ENCODE measurements at regions not wholly inside any gene's neighbourhood (a gene's known extent, or its start where the extent isn't known, plus 50 kb on each side); places are given as distances from the start of the nearest gene placed in this dataset.

DNA sequence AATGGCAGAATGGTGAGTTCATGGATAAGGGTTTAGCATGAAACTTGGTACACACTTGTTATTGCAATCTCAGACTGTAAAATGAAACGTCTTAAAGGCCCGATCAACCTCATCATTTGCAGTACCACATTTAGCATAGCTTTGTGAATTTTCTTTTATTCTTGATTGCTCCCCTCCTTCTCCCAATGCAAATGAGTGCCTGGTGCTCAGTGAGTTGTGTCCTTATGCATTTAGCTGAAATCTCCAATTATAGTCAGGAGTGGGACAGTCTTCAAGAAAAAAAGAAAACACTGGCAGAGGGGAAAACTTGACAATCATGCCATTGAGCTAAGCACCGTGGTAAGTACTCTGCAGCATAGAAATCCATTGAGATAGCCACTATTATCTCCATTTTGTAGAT lies 161.0 kb upstream of the HMCN1 start:
- Mint-ChIP-seq H3K4me3 (no peak overlapping the region), H3K36me3 (ENCODE audit: low read depth) (no peaks in the 10 kb centered on the region), H3K27ac (no peak overlapping the region), H3K9me3 (peaks cover 3% of the 10 kb centered on the region), H3K4me1 (ENCODE audit: low read depth) (peaks cover 19% of the 10 kb centered on the region), H3K27me3 (ENCODE audit: low read depth) (no peaks in the 10 kb centered on the region)
- intact Hi-C loops (cut with micrococcal nuclease) = no loop called here
- CTCF ChIA-PET = interaction anchor here (0.6 to 2.0 kb wide), 4 partner anchors 13 to 594 kb away, joined by 3 to 8 read pairs (median 3); no protein-coding TSS in a partner anchor
- no peak for DNase-seq

DNA sequence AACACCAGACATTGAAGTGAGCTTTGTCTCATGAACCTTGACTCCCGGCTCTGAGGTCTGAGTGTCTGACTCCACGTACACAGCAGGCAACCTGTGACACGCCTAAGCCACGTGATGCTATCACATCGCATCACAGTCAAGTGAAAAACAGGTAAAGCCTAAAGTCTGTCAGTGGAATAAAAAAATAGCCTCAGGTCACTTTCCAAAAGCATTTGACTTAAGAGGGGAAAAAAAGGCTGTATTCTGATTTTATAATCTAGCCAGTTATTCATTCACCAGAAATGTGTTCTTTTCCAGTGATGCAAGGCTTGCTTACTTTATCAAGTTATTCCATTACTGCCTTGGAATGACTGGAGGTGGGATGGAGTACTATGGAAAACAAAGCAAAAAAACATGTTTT lies 163.2 kb upstream of the HMCN1 start:
- no peak overlapping the region for H3K4me3 Mint-ChIP-seq
- H3K27me3 Mint-ChIP-seq (ENCODE audit: low read depth) = no peaks in the 10 kb centered on the region
- H3K27ac Mint-ChIP-seq = no peak overlapping the region
- DNase-seq = no peak
- peaks cover 40% of the 10 kb centered on the region for H3K4me1 Mint-ChIP-seq (ENCODE audit: low read depth)
- H3K9me3 Mint-ChIP-seq = no peaks in the 10 kb centered on the region
- CTCF ChIA-PET = interaction anchor here (0.7 kb wide), 1 partner anchor 13 kb away, joined by 3 read pairs; no protein-coding TSS in a partner anchor
- intact Hi-C loops (cut with micrococcal nuclease) = no loop called here
- no peaks in the 10 kb centered on the region for H3K36me3 Mint-ChIP-seq (ENCODE audit: low read depth)

DNA sequence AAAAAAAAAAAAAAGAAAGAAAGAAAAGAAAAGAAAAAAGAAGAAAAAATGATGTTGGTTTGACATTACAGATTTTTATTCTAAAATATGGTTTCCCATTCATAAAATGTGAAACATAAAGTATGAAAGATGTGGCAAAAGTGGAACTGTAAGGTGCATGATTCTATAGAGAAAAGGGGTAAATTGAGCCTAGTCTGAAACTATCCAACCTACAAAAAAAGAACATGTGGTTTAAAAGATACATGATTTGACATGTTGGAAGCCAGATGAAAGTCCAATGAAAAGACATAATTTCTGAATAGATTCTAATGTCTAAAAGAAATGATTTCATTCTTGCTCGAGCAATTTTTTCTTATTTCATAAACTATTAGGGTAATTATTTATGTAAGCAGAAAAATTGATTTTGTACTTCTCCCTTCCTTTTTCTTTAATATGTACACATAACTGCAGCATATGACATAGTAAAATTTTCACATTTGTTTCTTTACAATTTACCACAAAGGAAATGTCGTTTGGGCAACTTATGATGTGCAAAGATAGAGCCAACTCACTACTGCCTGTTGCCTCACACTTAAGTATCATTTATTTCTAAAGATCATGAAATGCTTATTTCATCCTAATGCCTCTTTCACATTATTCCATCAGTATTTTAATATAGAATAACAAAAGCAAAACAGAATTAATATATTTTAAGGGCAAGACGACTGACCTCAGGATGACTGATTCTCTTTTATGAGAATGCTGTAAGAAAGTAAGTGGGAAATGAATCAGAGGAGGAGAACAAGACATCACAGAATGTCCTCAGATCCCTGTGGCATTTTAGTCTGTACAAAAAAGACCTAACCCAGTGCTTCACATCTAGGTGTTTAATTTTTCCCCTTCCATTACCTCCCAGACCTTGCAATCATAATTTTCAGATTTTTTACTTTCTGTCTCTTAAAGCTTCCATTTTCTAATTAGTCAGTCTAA lies 165.8 kb upstream of the HMCN1 start:
- no peaks in the 10 kb centered on the region for H3K27me3 Mint-ChIP-seq (ENCODE audit: low read depth)
- no peaks in the 10 kb centered on the region for H3K9me3 Mint-ChIP-seq
- peak overlapping the region; percentile 28 for H3K27ac Mint-ChIP-seq
- intact Hi-C loops (cut with micrococcal nuclease) = loop anchor here (1.0 to 10.0 kb wide), 6 partner anchors 8 to 729 kb away; partner anchors contain the start of genes NIBAN1, PRG4 and RNF2
- H3K36me3 Mint-ChIP-seq (ENCODE audit: low read depth) = no peaks in the 10 kb centered on the region
- peaks cover 59% of the 10 kb centered on the region for H3K4me1 Mint-ChIP-seq (ENCODE audit: low read depth)
- H3K4me3 Mint-ChIP-seq = no peak overlapping the region
- no peak for DNase-seq
- CTCF ChIA-PET = interaction anchor here (0.9 to 1.9 kb wide), 2 partner anchors 27 to 28 kb away, joined by 6 read pairs; no protein-coding TSS in a partner anchor

GRCh38 chr1:185567440-185567839 lies 166.8 kb upstream of the HMCN1 start:
- DNase-seq = no peak
- Mint-ChIP-seq H3K4me1 (ENCODE audit: low read depth) (peaks cover 63% of the 10 kb centered on the region), H3K36me3 (ENCODE audit: low read depth) (no peaks in the 10 kb centered on the region)

DNA sequence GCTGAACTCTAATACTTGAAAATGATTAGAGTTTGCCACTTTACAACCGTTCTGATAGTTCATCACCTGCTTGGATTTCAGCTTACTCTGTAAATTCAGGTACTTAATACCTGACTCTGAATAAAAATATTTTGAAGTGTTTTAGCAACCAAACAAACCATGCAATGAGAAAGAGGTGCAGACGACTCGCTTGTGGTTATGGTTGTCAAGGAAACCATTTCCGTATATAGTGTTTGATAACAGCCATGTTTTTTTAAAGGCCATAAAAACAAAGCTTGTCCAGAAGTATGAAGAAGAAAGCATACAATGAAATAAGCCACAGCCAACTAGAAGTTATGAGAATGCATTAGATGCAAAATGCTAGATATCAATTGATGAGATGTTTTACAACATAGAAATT lies 167.2 kb upstream of the HMCN1 start:
- H3K4me3 Mint-ChIP-seq = no peak overlapping the region
- no peaks in the 10 kb centered on the region for H3K27me3 Mint-ChIP-seq (ENCODE audit: low read depth)
- CTCF ChIA-PET = interaction anchor here (0.5 to 1.9 kb wide), 3 partner anchors 16 to 775 kb away, joined by 3 to 6 read pairs (median 3); no protein-coding TSS in a partner anchor
- no peaks in the 10 kb centered on the region for H3K36me3 Mint-ChIP-seq (ENCODE audit: low read depth)
- H3K4me1 Mint-ChIP-seq (ENCODE audit: low read depth) = peaks cover 68% of the 10 kb centered on the region
- peak overlapping the region; percentile 70 for H3K27ac Mint-ChIP-seq
- no peaks in the 10 kb centered on the region for H3K9me3 Mint-ChIP-seq
- intact Hi-C loops (cut with micrococcal nuclease) = loop anchor here (1.0 to 10.0 kb wide), 10 partner anchors 70 to 730 kb away; partner anchors contain the start of genes IVNS1ABP, NIBAN1, PRG4 and RNF2
- peak; percentile 57 for DNase-seq

More at GRCh38 chr1:185567440-185567839, 166.8 kb upstream of the HMCN1 start:
- CTCF ChIA-PET = interaction anchor here (0.5 to 1.9 kb wide), 3 partner anchors 17 to 775 kb away, joined by 3 to 6 read pairs (median 3); no protein-coding TSS in a partner anchor
- intact Hi-C loops (cut with micrococcal nuclease) = loop anchor here (1.0 to 10.0 kb wide), 10 partner anchors 70 to 730 kb away; partner anchors contain the start of genes IVNS1ABP, NIBAN1, PRG4 and RNF2
- no peak overlapping the region for H3K4me3 Mint-ChIP-seq
- peak overlapping the region; percentile 70 for H3K27ac Mint-ChIP-seq
- no peaks in the 10 kb centered on the region for H3K27me3 Mint-ChIP-seq (ENCODE audit: low read depth)
- H3K9me3 Mint-ChIP-seq = no peaks in the 10 kb centered on the region

DNA sequence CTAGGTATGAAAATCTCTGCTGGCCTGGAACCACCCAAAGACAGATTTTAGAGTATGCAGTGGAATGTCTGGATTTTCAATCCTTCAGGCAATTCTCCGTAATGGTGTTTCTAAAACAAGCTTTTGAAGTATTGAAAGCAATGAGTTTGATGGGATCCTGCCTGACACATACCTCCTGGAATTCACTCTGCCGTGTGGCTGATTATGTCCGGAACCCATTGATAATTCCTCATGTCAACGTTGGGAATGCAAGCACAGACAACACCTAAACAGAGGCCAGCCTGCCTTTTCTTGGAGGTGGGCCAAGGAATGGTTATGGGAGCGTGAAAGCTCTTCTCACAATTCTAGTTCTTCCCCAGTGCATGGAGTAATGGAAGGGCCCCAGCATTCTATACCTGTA lies 168.9 kb upstream of the HMCN1 start:
- Mint-ChIP-seq H3K27ac (no peak overlapping the region), H3K4me1 (ENCODE audit: low read depth) (peaks cover 79% of the 10 kb centered on the region), H3K27me3 (ENCODE audit: low read depth) (no peaks in the 10 kb centered on the region), H3K9me3 (no peaks in the 10 kb centered on the region), H3K36me3 (ENCODE audit: low read depth) (no peaks in the 10 kb centered on the region), H3K4me3 (no peak overlapping the region)
- no peak for DNase-seq
- intact Hi-C loops (cut with micrococcal nuclease) = loop anchor here (5.0 to 10.0 kb wide), 5 partner anchors 109 to 732 kb away; partner anchors contain the start of genes NIBAN1, PRG4 and RNF2
- CTCF ChIA-PET = interaction anchor here (2.3 kb wide), 1 partner anchor 30 kb away, joined by 9 read pairs; no protein-coding TSS in a partner anchor

DNA sequence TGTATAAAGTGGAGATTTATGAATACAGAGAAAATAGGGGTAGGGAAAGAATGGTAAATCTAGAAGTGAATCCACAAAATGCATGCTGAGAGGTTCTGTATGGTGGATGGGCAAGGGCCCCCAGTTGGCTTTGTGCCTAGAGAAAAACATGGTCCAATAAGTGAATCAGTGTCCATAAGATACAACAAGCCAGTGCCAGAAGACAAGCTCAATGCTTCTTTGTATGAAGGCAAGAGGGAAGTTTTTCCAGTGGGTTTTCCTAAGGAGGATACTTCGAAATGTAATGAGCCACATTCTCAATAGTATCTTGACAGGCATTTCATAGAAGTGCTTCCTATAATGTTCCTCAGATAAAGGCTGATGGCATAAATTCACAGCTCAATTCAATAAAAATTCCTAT lies 169.4 kb upstream of the HMCN1 start:
- Mint-ChIP-seq H3K4me3 (no peak overlapping the region), H3K4me1 (ENCODE audit: low read depth) (peaks cover 84% of the 10 kb centered on the region), H3K9me3 (no peaks in the 10 kb centered on the region), H3K27me3 (ENCODE audit: low read depth) (no peaks in the 10 kb centered on the region), H3K36me3 (ENCODE audit: low read depth) (no peaks in the 10 kb centered on the region), H3K27ac (no peak overlapping the region)
- intact Hi-C loops (cut with micrococcal nuclease) = loop anchor here (5.0 to 10.0 kb wide), 5 partner anchors 110 to 732 kb away; partner anchors contain the start of genes NIBAN1, PRG4 and RNF2
- CTCF ChIA-PET = interaction anchor here (2.3 kb wide), 1 partner anchor 31 kb away, joined by 9 read pairs; no protein-coding TSS in a partner anchor
- DNase-seq = no peak

GRCh38 chr1:185562461-185563359 lies 171.5 kb upstream of the HMCN1 start:
- Mint-ChIP-seq H3K36me3 (ENCODE audit: low read depth) (no peaks in the 10 kb centered on the region), H3K4me3 (no peak overlapping the region), H3K4me1 (ENCODE audit: low read depth) (peaks cover 69% of the 10 kb centered on the region), H3K9me3 (no peaks in the 10 kb centered on the region), H3K27ac (no peak overlapping the region), H3K27me3 (ENCODE audit: low read depth) (no peaks in the 10 kb centered on the region)
- CTCF ChIA-PET = no interaction called here
- DNase-seq = no peak
- intact Hi-C loops (cut with micrococcal nuclease) = loop anchor here (10.0 kb wide), 1 partner anchor 112 kb away; no protein-coding TSS in a partner anchor

DNA sequence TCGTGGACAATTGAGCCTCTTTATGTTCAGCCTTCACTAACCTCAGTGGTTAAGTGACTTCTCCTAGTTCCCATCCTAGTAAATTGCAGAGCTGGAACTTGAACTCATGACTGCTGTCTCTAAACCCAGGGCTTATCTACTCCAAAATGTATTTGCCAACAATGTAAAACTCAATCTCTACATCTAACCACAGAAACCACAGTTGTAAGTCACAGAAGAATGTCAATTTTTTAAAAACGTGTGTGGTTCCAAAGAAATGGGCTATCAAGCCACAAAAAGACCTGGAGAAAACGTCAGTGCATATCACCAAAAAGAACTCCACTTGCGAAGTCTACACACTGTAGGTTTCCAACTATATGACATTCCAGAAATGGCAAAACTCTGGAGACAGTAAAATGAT lies 172.6 kb upstream of the HMCN1 start:
- Mint-ChIP-seq H3K4me1 (ENCODE audit: low read depth) (peaks cover 59% of the 10 kb centered on the region), H3K4me3 (no peak overlapping the region), H3K36me3 (ENCODE audit: low read depth) (no peaks in the 10 kb centered on the region), H3K9me3 (no peaks in the 10 kb centered on the region), H3K27me3 (ENCODE audit: low read depth) (no peaks in the 10 kb centered on the region), H3K27ac (no peak overlapping the region)
- intact Hi-C loops (cut with micrococcal nuclease) = loop anchor here (2.0 to 10.0 kb wide), 2 partner anchors 75 to 113 kb away; no protein-coding TSS in a partner anchor
- CTCF ChIA-PET = interaction anchor here (1.7 to 2.7 kb wide), 2 partner anchors 34 to 118 kb away, joined by 7 to 8 read pairs; no protein-coding TSS in a partner anchor
- no peak for DNase-seq

GRCh38 chr1:185560760-185561159 lies 173.4 kb upstream of the HMCN1 start:
- DNase-seq = no peak

GRCh38 chr1:185559684-185560331 lies 174.4 kb upstream of the HMCN1 start:
- Mint-ChIP-seq H3K9me3 (no peaks in the 10 kb centered on the region), H3K27ac (no peak overlapping the region), H3K4me3 (no peak overlapping the region), H3K27me3 (ENCODE audit: low read depth) (no peaks in the 10 kb centered on the region), H3K36me3 (ENCODE audit: low read depth) (no peaks in the 10 kb centered on the region), H3K4me1 (ENCODE audit: low read depth) (peaks cover 43% of the 10 kb centered on the region)
- DNase-seq = peak; percentile 58
- CTCF ChIA-PET = interaction anchor here (0.6 to 2.7 kb wide), 5 partner anchors 13 to 120 kb away, joined by 3 to 8 read pairs (median 3); no protein-coding TSS in a partner anchor
- intact Hi-C loops (cut with micrococcal nuclease) = loop anchor here (1.0 to 10.0 kb wide), 5 partner anchors 8 to 500 kb away; partner anchors contain the start of gene IVNS1ABP

More at GRCh38 chr1:185560760-185561159, 173.4 kb upstream of the HMCN1 start:
- Mint-ChIP-seq H3K27me3 (ENCODE audit: low read depth) (no peaks in the 10 kb centered on the region), H3K36me3 (ENCODE audit: low read depth) (no peaks in the 10 kb centered on the region), H3K4me1 (ENCODE audit: low read depth) (peaks cover 51% of the 10 kb centered on the region), H3K27ac (no peak overlapping the region), H3K9me3 (no peaks in the 10 kb centered on the region), H3K4me3 (no peak overlapping the region)
- intact Hi-C loops (cut with micrococcal nuclease) = loop anchor here (1.0 to 10.0 kb wide), 5 partner anchors 8 to 500 kb away; partner anchors contain the start of gene IVNS1ABP
- CTCF ChIA-PET = interaction anchor here (0.7 to 2.7 kb wide), 3 partner anchors 35 to 228 kb away, joined by 3 to 8 read pairs (median 7); no protein-coding TSS in a partner anchor
